ENCODE measurements at regions not wholly inside any gene's neighbourhood (a gene's known extent, or its start where the extent isn't known, plus 50 kb on each side); places are given as distances from the start of the nearest gene placed in this dataset.

DNA sequence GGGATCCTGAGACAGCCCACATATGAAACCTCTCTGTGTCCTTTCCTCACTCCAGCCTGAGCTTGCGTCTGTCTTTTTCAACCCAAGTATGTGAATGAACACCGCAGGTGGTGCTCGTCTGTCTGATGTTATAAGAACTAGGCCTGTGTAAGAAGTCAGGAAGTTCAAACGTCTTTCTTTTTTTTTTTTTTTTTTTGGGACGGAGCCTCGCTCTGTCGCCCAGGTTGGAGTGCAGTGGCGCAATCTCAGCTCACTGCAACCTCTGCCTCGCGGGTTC is 92.3 kb downstream of the ANKRD10 start:
- H3K9me2 ChIP-seq: no peaks in the 10 kb centered on the region
- H3K36me3 ChIP-seq (replicated peaks in 1 of 2; ENCODE audit: control insufficient read depth in 1 of 2, insufficient read depth in 2 of 2, low read length in 1 of 2): no peaks in the 10 kb centered on the region
- TF ChIP-seq GATA2 (CRISPR knock-in tag; IDR thresholded peaks at IDR 0.05) (no peak), SMC3 (IDR thresholded peaks at IDR 0.05; ENCODE audit: low read depth, low read length) (no peak), JUND (IDR thresholded peaks at IDR 0.05) (no peak), GABPA (IDR thresholded peaks at IDR 0.05; ENCODE audit: low read depth) (no peak), YY1 (IDR thresholded peaks at IDR 0.05; ENCODE audit: low read depth) (no peak), NFIC (IDR thresholded peaks at IDR 0.05; ENCODE audit: borderline replicate concordance) (no peak), SIN3A (IDR thresholded peaks at IDR 0.05; ENCODE audit: borderline replicate concordance, low read depth, low read length) (no peak), RFX5 (IDR thresholded peaks at IDR 0.05; ENCODE audit: low read length) (no peak), FOXJ3 (CRISPR knock-in tag; IDR thresholded peaks at IDR 0.05) (no peak)
- TF ChIP-seq, protein P1, sequence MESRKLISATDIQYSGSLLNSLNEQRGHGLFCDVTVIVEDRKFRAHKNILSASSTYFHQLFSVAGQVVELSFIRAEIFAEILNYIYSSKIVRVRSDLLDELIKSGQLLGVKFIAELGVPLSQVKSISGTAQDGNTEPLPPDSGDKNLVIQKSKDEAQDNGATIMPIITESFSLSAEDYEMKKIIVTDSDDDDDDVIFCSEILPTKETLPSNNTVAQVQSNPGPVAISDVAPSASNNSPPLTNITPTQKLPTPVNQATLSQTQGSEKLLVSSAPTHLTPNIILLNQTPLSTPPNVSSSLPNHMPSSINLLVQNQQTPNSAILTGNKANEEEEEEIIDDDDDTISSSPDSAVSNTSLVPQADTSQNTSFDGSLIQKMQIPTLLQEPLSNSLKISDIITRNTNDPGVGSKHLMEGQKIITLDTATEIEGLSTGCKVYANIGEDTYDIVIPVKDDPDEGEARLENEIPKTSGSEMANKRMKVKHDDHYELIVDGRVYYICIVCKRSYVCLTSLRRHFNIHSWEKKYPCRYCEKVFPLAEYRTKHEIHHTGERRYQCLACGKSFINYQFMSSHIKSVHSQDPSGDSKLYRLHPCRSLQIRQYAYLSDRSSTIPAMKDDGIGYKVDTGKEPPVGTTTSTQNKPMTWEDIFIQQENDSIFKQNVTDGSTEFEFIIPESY (IDR thresholded peaks at IDR 0.05; ENCODE audit: borderline replicate concordance, low read depth): no peak
- TF ChIP-seq, protein P2, sequence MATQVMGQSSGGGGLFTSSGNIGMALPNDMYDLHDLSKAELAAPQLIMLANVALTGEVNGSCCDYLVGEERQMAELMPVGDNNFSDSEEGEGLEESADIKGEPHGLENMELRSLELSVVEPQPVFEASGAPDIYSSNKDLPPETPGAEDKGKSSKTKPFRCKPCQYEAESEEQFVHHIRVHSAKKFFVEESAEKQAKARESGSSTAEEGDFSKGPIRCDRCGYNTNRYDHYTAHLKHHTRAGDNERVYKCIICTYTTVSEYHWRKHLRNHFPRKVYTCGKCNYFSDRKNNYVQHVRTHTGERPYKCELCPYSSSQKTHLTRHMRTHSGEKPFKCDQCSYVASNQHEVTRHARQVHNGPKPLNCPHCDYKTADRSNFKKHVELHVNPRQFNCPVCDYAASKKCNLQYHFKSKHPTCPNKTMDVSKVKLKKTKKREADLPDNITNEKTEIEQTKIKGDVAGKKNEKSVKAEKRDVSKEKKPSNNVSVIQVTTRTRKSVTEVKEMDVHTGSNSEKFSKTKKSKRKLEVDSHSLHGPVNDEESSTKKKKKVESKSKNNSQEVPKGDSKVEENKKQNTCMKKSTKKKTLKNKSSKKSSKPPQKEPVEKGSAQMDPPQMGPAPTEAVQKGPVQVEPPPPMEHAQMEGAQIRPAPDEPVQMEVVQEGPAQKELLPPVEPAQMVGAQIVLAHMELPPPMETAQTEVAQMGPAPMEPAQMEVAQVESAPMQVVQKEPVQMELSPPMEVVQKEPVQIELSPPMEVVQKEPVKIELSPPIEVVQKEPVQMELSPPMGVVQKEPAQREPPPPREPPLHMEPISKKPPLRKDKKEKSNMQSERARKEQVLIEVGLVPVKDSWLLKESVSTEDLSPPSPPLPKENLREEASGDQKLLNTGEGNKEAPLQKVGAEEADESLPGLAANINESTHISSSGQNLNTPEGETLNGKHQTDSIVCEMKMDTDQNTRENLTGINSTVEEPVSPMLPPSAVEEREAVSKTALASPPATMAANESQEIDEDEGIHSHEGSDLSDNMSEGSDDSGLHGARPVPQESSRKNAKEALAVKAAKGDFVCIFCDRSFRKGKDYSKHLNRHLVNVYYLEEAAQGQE (IDR thresholded peaks at IDR 0.05; ENCODE audit: low read depth, low read length): no peak
- TF ChIP-seq, protein P3, sequence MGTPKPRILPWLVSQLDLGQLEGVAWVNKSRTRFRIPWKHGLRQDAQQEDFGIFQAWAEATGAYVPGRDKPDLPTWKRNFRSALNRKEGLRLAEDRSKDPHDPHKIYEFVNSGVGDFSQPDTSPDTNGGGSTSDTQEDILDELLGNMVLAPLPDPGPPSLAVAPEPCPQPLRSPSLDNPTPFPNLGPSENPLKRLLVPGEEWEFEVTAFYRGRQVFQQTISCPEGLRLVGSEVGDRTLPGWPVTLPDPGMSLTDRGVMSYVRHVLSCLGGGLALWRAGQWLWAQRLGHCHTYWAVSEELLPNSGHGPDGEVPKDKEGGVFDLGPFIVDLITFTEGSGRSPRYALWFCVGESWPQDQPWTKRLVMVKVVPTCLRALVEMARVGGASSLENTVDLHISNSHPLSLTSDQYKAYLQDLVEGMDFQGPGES (IDR thresholded peaks at IDR 0.05; ENCODE audit: low read depth, low read length): no peak
- TF ChIP-seq, protein P4, sequence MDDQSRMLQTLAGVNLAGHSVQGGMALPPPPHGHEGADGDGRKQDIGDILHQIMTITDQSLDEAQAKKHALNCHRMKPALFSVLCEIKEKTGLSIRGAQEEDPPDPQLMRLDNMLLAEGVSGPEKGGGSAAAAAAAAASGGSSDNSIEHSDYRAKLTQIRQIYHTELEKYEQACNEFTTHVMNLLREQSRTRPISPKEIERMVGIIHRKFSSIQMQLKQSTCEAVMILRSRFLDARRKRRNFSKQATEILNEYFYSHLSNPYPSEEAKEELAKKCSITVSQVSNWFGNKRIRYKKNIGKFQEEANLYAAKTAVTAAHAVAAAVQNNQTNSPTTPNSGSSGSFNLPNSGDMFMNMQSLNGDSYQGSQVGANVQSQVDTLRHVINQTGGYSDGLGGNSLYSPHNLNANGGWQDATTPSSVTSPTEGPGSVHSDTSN (IDR thresholded peaks at IDR 0.05): no peak
- no peaks in the 10 kb centered on the region for H3K9me3 ChIP-seq
- H3K4me2 ChIP-seq: no peak overlapping the region
- H3K27ac ChIP-seq (ENCODE audit: low read depth in 2 of 2, low read length in 1 of 2): no peak overlapping the region
- no peaks in the 10 kb centered on the region for H4K20me1 ChIP-seq (ENCODE audit: insufficient read depth)
- H3K4me1 ChIP-seq (ENCODE audit: control insufficient read depth in 1 of 2, insufficient read depth in 2 of 2, low read depth in 1 of 2, low read length in 1 of 2): peaks cover 0 to 3% of the 10 kb centered on the region in 2 experiments; a peak in 1 of 4 replicates
- H3K79me2 ChIP-seq (ENCODE audit: insufficient read depth): no peaks in the 10 kb centered on the region
- H3K27me3 ChIP-seq (ENCODE audit: insufficient read depth): no peaks in the 10 kb centered on the region
- no peak overlapping the region for H2AFZ ChIP-seq (ENCODE audit: low read depth)
- 83% methylated on average over 6 of the region's 10 CpGs for WGBS (ENCODE audit: low lambda C conversion rate)
- DNase-seq: no peak
- H3K4me3 ChIP-seq (ENCODE audit: low read depth in 2 of 2, low read length in 1 of 2): no peak overlapping the region
- H3F3A ChIP-seq (replicated peaks; ENCODE audit: insufficient read depth): no peaks in the 10 kb centered on the region
- no peak overlapping the region for H3K9ac ChIP-seq
- ChIA-PET CTCF (interaction anchor here (1.2 to 2.2 kb wide), 2 partner anchors 140 to 367 kb away, joined by 3 to 4 read pairs; no protein-coding TSS in a partner anchor), POLR2A (no interaction called here)

Measured in SK-N-SH (cell line).